Left hindlimb (tissue), 1 donor: ENCODE measurements at regions not wholly inside any gene's neighbourhood (a gene's known extent, or its start where the extent isn't known, plus 50 kb on each side); places are given as distances from the start of the nearest gene placed in this dataset.
"Not testable (repeated sequence)": the region's sequence is repeated elsewhere in the genome, so short reads cannot be mapped to it uniquely, and the experiment has no call there.

ENCODE experiments used
- DNase-seq: peaks from one replicate; pipeline ENCODE4 v3.0.0-alpha.2; 2018

DNA sequence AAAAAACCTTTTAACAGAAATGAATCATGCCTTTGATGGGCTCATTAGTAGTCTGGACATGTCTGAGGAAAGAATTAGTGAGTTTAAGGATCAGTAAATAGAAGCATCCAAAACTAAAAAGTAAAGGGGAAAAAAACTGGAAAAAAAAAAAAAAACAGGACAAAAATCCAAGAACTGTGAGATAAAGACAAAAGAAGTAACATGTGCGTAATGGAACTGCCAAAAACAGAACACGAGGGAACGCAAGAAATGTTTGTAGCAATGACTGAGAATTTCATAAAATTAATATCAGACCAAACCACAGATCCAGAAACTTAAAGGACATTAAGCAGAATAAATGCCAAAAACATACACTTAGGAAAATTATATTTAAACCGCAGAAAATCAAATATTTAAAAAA, 77.4 kb downstream of the MS4A13 start:
- DNase-seq, result no peak

- peak; percentile 24 for DNase-seq
These were observed 79.9 kb downstream of the MS4A13 start for GRCh38 chr11:60594998-60595642.

DNA sequence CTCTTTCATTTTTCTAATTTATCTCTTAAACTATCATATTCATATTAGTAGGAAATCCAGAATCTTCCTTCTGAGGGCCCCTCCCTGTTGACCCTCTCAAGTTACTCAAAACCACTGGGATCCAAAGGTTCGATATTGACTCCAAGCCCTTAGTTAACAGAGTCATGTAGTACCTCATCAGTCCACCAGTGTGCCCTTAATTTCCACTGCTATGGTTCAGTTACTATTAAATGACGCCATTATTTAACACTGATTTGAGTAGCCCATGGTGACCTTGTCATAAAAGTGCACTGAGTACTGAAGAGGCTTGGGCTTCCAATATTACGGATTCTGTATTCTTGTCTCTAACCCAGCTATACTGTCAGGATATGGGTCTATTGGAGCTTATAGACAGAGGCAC, 91.9 kb upstream of the MS4A8 start:
- DNase-seq, result no peak

DNA sequence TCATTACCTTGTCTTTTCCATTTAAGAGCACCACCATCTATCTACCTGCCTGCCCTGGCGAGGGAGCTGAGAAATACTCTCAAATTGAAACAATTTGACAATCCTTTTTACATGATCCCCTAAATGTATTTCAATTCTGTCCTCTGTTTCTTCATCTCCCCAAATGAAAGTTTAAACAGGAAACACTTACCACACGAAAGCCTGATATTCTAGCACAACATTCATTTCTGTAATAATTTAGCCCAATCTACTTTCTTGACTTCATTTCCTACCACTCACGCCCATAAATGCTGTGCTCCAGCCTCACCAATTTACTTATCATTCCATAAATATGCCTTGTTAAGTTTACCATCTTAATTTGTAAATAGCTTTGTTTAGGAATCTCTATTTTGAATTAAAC, 89.8 kb upstream of the MS4A8 start:
- no peak for DNase-seq

DNA sequence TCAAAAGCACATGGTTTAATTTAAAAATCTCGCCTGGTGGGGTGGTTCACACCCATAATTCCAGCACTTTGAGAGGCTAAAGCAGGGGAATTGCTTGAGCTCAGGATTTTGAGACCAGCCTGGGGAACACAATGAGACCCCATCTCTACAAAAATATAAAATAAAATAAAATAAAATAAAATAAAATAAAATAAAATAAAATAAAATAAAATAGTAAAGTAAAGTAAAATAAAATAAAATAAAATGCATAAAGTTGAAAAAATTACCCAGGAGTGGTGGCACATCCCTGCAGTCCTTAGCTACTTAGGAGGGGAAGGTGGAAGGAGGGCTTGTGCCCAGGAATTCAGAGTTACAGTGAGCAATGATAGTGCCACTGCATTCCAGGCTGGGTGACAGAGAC, 88.7 kb upstream of the MS4A8 start:
- no peak for DNase-seq

- DNase-seq, result no peak
These were observed 83.9 kb upstream of the MS4A8 start for GRCh38 chr11:60615497-60615896.

- not testable (repeated sequence) for DNase-seq
These were observed 77.5 kb upstream of the MS4A8 start for GRCh38 chr11:60621940-60622339.

GRCh38 chr11:60622776-60623175, 76.6 kb upstream of the MS4A8 start:
- DNase-seq, result not testable (repeated sequence)

- DNase-seq, result no peak
These were observed 74.2 kb upstream of the MS4A8 start for GRCh38 chr11:60625262-60625661.

DNA sequence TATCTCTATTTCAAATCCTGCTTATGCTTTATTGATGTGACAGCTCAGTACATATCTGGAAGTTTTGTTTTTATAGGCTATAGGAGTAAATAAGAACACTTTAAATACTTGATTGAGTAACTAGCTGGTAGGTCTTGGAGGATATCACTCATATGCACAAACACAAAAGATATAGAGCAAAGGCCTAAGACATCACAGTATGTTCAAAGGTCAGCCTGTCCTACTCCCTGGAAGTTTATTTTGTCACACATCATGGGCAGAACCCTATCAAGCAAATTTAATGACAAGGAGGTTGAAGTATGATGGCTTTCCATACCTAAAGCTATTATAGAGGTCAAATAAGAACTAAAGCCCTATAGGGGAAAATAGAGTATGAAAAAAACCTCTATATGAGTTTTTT, 70.0 kb upstream of the MS4A8 start:
- no peak for DNase-seq

GRCh38 chr11:60631944-60632343, 67.5 kb upstream of the MS4A8 start:
- no peak for DNase-seq

DNA sequence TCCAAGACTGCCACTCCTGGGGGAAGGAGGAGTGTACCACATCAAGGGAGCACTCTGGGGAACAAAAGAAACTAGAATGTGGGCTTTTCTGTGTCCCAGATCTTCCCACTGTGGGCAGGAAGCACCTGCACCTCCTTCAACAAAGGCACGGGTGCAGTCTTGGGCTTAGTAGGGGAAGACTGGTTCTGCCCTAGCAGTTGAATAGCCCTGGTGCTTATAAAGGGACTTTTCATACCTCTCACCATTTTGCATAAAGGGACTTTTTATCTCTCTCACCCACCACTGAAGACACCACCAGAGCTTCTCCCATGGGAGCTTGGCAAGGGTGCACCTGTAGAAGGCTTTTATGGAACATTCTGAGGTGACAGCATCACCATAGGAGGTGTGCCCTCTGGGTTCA, 65.8 kb upstream of the MS4A8 start:
- DNase-seq, result no peak

- DNase-seq, result no peak
These were observed 65.3 kb upstream of the MS4A8 start for GRCh38 chr11:60634126-60634525.

- DNase-seq, result no peak
These were observed 57.5 kb upstream of the MS4A8 start for GRCh38 chr11:60641940-60642339.

GRCh38 chr11:60647087-60647486, 52.3 kb upstream of the MS4A8 start:
- DNase-seq, result no peak
